ENCODE measurements at regions not wholly inside any gene's neighbourhood (a gene's known extent, or its start where the extent isn't known, plus 50 kb on each side); places are given as distances from the start of the nearest gene placed in this dataset.

DNA sequence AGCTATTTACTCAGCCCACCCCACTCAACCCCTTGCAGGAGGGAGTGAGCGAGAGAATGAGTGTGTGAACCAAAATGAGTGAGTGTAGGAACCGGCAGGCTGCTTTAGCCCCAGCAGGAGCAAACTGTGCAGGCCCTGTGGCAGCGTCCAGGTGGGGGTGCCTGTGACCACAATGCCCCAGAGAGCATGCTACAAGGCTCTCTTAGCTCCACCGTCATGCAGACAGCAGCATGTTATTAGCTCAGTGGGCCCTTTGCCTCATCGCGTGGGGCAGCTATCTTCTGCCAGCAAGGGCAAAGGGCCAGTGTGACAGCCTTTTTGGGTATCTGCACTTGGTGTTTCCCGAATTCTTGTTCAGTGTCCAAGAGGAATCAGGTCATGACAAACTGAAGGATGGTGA lies 271.3 kb downstream of the GPM6A start:
- intact Hi-C loops (cut with micrococcal nuclease) = no loop called here

GRCh38 chr4:175542786-175543185 lies 269.3 kb downstream of the GPM6A start:
- BruUV-seq (replicated peaks) = no TSS peak
- intact Hi-C loops (cut with micrococcal nuclease) = no loop called here
- Mint-ChIP-seq H3K4me3 (ENCODE audit: unreplicated experiment) (no peak overlapping the region), H3K36me3 (ENCODE audit: insufficient read depth, unreplicated experiment) (no peaks in the 10 kb centered on the region), H3K27ac (ENCODE audit: low read depth, unreplicated experiment) (no peak overlapping the region), H3K9me3 (ENCODE audit: unreplicated experiment) (no peaks in the 10 kb centered on the region), H3K4me1 (ENCODE audit: insufficient read depth, unreplicated experiment) (peaks cover 6% of the 10 kb centered on the region), H3K27me3 (ENCODE audit: insufficient read depth, unreplicated experiment) (no peaks in the 10 kb centered on the region)
- POLR2A ChIA-PET = no interaction called here
- CTCF ChIA-PET = interaction anchor here (0.7 to 0.9 kb wide), 2 partner anchors 349 to 723 kb away, joined by 3 read pairs; no protein-coding TSS in a partner anchor
- peak; percentile 34 for DNase-seq (ENCODE audit: unreplicated experiment)
- TF ChIP-seq, protein P1, sequence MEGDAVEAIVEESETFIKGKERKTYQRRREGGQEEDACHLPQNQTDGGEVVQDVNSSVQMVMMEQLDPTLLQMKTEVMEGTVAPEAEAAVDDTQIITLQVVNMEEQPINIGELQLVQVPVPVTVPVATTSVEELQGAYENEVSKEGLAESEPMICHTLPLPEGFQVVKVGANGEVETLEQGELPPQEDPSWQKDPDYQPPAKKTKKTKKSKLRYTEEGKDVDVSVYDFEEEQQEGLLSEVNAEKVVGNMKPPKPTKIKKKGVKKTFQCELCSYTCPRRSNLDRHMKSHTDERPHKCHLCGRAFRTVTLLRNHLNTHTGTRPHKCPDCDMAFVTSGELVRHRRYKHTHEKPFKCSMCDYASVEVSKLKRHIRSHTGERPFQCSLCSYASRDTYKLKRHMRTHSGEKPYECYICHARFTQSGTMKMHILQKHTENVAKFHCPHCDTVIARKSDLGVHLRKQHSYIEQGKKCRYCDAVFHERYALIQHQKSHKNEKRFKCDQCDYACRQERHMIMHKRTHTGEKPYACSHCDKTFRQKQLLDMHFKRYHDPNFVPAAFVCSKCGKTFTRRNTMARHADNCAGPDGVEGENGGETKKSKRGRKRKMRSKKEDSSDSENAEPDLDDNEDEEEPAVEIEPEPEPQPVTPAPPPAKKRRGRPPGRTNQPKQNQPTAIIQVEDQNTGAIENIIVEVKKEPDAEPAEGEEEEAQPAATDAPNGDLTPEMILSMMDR (IDR thresholded peaks at IDR 0.05; ENCODE audit: unreplicated experiment) = no peak

More for the DNA sequence above, 271.3 kb downstream of the GPM6A start:
- Mint-ChIP-seq H3K4me1 (ENCODE audit: insufficient read depth, unreplicated experiment) (peaks cover 6% of the 10 kb centered on the region), H3K9me3 (ENCODE audit: unreplicated experiment) (no peaks in the 10 kb centered on the region), H3K27ac (ENCODE audit: low read depth, unreplicated experiment) (no peak overlapping the region), H3K4me3 (ENCODE audit: unreplicated experiment) (no peak overlapping the region), H3K27me3 (ENCODE audit: insufficient read depth, unreplicated experiment) (no peaks in the 10 kb centered on the region), H3K36me3 (ENCODE audit: insufficient read depth, unreplicated experiment) (no peaks in the 10 kb centered on the region)
- ChIA-PET POLR2A (no interaction called here), CTCF (interaction anchor here (0.6 to 1.0 kb wide), 2 partner anchors 210 to 778 kb away, joined by 3 to 4 read pairs; no protein-coding TSS in a partner anchor)
- BruUV-seq (replicated peaks) = no TSS peak
- TF ChIP-seq, protein P1 (IDR thresholded peaks at IDR 0.05; ENCODE audit: unreplicated experiment) = no peak
- DNase-seq (ENCODE audit: unreplicated experiment) = no peak

DNA sequence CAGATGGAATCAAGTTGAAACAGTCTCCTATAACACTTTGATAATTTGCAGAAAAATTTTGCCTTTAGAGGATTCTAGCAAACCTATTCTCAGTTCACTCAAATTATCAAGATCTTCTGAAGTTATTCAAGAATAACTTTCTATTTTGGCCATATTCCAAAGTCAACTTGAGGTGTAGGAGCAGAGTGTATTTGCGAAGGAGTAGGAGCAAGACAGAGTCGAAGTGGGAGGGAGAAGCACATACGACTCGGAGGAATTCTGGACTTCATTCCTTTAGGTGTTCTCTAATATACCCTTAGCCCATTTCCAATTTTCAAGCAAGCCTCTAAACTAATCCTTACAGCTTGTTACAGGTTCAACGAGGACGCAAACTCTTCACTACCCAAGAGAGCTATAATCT lies 252.9 kb downstream of the GPM6A start:
- CTCF ChIA-PET = interaction anchor here (0.6 to 5.0 kb wide), 11 partner anchors 9 to 1212 kb away, joined by 3 to 64 read pairs (median 3); no protein-coding TSS in a partner anchor

GRCh38 chr4:175559526-175559925 lies 252.5 kb downstream of the GPM6A start:
- H3K27ac Mint-ChIP-seq (ENCODE audit: low read depth, unreplicated experiment) = no peak overlapping the region
- no peak overlapping the region for H3K4me3 Mint-ChIP-seq (ENCODE audit: unreplicated experiment)
- intact Hi-C loops (cut with micrococcal nuclease) = no loop called here
- POLR2A ChIA-PET = interaction anchor here (0.7 kb wide), 1 partner anchor 687 kb away, joined by 3 read pairs; no protein-coding TSS in a partner anchor
- BruUV-seq (replicated peaks) = no TSS peak
- H3K36me3 Mint-ChIP-seq (ENCODE audit: insufficient read depth, unreplicated experiment) = no peaks in the 10 kb centered on the region
- H3K9me3 Mint-ChIP-seq (ENCODE audit: unreplicated experiment) = no peaks in the 10 kb centered on the region
- TF ChIP-seq, protein P1 (IDR thresholded peaks at IDR 0.05; ENCODE audit: unreplicated experiment) = no peak
- CTCF ChIA-PET = interaction anchor here (0.6 to 5.0 kb wide), 13 partner anchors 9 to 1212 kb away, joined by 3 to 64 read pairs (median 3); no protein-coding TSS in a partner anchor
- H3K27me3 Mint-ChIP-seq (ENCODE audit: insufficient read depth, unreplicated experiment) = no peaks in the 10 kb centered on the region
- DNase-seq (ENCODE audit: unreplicated experiment) = no peak
- peaks cover 5% of the 10 kb centered on the region for H3K4me1 Mint-ChIP-seq (ENCODE audit: insufficient read depth, unreplicated experiment)

More for the DNA sequence above, 252.9 kb downstream of the GPM6A start:
- no peak for DNase-seq (ENCODE audit: unreplicated experiment)
- H3K27ac Mint-ChIP-seq (ENCODE audit: low read depth, unreplicated experiment) = no peak overlapping the region
- TF ChIP-seq, protein P1 (IDR thresholded peaks at IDR 0.05; ENCODE audit: unreplicated experiment) = no peak
- no peak overlapping the region for H3K4me3 Mint-ChIP-seq (ENCODE audit: unreplicated experiment)
- POLR2A ChIA-PET = interaction anchor here (0.7 kb wide), 1 partner anchor 688 kb away, joined by 3 read pairs; no protein-coding TSS in a partner anchor
- no TSS peak for BruUV-seq (replicated peaks)
- no peaks in the 10 kb centered on the region for H3K36me3 Mint-ChIP-seq (ENCODE audit: insufficient read depth, unreplicated experiment)
- H3K27me3 Mint-ChIP-seq (ENCODE audit: insufficient read depth, unreplicated experiment) = no peaks in the 10 kb centered on the region
- intact Hi-C loops (cut with micrococcal nuclease) = no loop called here
- H3K4me1 Mint-ChIP-seq (ENCODE audit: insufficient read depth, unreplicated experiment) = peaks cover 5% of the 10 kb centered on the region
- H3K9me3 Mint-ChIP-seq (ENCODE audit: unreplicated experiment) = no peaks in the 10 kb centered on the region
